ENCODE measurements at regions not wholly inside any gene's neighbourhood (a gene's known extent, or its start where the extent isn't known, plus 50 kb on each side); places are given as distances from the start of the nearest gene placed in this dataset.

DNA sequence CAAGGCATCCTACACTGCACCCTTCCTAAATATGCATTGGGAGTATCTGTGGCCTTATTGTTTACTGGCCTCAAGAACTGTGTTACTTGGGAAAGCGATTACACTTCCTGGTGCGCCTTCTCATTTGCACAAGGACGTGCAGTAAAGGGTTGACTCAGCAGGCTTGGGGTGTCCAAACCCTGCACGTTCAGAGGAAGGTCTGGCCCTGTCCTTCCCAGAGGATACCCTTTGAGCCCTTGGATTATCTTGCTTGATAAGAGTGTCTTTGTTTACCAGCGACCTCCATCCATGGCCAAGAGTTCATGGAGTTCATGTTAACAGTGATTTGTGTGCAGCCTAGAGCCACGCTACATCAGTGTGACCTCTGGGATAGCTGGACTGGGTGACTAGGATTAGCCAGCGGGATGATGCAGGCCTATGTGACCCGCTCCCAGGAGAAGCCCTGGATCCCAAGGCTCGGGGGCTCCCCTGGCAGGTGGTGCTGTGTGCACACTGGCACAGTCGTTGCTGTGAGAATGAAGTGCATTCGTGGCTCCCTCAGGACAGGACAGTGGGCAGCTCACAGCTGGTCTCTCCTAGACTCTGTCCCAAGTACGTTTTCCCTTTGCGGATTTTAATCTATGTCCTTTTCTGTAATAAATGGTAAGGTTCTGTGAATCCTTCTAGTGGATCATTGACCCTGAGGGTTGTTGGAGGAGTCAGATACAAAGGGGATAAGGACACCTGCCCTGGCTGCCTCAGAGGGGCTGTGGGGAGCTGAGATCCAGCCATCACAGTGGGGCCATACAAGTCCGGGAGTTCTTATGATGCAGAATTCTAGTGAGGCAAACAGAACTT, 73.5 kb downstream of the TTLL2 start (continued):
- TF ChIP-seq, protein P1, sequence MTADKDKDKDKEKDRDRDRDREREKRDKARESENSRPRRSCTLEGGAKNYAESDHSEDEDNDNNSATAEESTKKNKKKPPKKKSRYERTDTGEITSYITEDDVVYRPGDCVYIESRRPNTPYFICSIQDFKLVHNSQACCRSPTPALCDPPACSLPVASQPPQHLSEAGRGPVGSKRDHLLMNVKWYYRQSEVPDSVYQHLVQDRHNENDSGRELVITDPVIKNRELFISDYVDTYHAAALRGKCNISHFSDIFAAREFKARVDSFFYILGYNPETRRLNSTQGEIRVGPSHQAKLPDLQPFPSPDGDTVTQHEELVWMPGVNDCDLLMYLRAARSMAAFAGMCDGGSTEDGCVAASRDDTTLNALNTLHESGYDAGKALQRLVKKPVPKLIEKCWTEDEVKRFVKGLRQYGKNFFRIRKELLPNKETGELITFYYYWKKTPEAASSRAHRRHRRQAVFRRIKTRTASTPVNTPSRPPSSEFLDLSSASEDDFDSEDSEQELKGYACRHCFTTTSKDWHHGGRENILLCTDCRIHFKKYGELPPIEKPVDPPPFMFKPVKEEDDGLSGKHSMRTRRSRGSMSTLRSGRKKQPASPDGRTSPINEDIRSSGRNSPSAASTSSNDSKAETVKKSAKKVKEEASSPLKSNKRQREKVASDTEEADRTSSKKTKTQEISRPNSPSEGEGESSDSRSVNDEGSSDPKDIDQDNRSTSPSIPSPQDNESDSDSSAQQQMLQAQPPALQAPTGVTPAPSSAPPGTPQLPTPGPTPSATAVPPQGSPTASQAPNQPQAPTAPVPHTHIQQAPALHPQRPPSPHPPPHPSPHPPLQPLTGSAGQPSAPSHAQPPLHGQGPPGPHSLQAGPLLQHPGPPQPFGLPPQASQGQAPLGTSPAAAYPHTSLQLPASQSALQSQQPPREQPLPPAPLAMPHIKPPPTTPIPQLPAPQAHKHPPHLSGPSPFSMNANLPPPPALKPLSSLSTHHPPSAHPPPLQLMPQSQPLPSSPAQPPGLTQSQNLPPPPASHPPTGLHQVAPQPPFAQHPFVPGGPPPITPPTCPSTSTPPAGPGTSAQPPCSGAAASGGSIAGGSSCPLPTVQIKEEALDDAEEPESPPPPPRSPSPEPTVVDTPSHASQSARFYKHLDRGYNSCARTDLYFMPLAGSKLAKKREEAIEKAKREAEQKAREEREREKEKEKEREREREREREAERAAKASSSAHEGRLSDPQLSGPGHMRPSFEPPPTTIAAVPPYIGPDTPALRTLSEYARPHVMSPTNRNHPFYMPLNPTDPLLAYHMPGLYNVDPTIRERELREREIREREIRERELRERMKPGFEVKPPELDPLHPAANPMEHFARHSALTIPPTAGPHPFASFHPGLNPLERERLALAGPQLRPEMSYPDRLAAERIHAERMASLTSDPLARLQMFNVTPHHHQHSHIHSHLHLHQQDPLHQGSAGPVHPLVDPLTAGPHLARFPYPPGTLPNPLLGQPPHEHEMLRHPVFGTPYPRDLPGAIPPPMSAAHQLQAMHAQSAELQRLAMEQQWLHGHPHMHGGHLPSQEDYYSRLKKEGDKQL (CRISPR knock-in tag; IDR thresholded peaks at IDR 0.05; ENCODE audit: low read depth): peak; percentile 96
- no peak for TF ChIP-seq ZNF549 (CRISPR knock-in tag; IDR thresholded peaks at IDR 0.05)
- TF ChIP-seq, protein P2, sequence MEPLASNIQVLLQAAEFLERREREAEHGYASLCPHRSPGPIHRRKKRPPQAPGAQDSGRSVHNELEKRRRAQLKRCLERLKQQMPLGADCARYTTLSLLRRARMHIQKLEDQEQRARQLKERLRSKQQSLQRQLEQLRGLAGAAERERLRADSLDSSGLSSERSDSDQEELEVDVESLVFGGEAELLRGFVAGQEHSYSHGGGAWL (CRISPR knock-in tag; IDR thresholded peaks at IDR 0.05): peak; percentile 33; the same call in 1 of the 2 replicates
- peak; percentile 84 for TF ChIP-seq KAT8 (CRISPR knock-in tag; IDR thresholded peaks at IDR 0.05)
- TF ChIP-seq ZBTB42 (CRISPR knock-in tag; IDR thresholded peaks at IDR 0.05): no peak
- TF ChIP-seq STAT6 (CRISPR knock-in tag; IDR thresholded peaks at IDR 0.05; ENCODE audit: borderline replicate concordance): peak; percentile 92; the same call in 1 of the 2 replicates
- TF ChIP-seq ZNF101 (CRISPR knock-in tag; IDR thresholded peaks at IDR 0.05; ENCODE audit: borderline replicate concordance, low read depth): no peak
- TF ChIP-seq FOXO4 (CRISPR knock-in tag; conservative IDR thresholded peaks at IDR 0.05): peak; percentile 93; the same call in 1 of the 2 replicates
- no peak for TF ChIP-seq NPAS2 (CRISPR knock-in tag; IDR thresholded peaks at IDR 0.05; ENCODE audit: borderline replicate concordance)
- TF ChIP-seq ZNF780A (CRISPR knock-in tag; IDR thresholded peaks at IDR 0.05): no peak
- 0 out of 2 replicates have a peak, but pooled peaks have one; percentile 23 for TF ChIP-seq ZNF24 (IDR thresholded peaks at IDR 0.05)
- TF ChIP-seq, protein P3, sequence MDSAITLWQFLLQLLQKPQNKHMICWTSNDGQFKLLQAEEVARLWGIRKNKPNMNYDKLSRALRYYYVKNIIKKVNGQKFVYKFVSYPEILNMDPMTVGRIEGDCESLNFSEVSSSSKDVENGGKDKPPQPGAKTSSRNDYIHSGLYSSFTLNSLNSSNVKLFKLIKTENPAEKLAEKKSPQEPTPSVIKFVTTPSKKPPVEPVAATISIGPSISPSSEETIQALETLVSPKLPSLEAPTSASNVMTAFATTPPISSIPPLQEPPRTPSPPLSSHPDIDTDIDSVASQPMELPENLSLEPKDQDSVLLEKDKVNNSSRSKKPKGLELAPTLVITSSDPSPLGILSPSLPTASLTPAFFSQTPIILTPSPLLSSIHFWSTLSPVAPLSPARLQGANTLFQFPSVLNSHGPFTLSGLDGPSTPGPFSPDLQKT (CRISPR knock-in tag; IDR thresholded peaks at IDR 0.05; ENCODE audit: borderline replicate concordance): no peak
- TF ChIP-seq NFIC (IDR thresholded peaks at IDR 0.05; ENCODE audit: low read length): 0 out of 2 replicates have a peak, but pooled peaks have one; percentile 86
- TF ChIP-seq NRL (CRISPR knock-in tag; IDR thresholded peaks at IDR 0.05; ENCODE audit: borderline replicate concordance): no peak
- peak; percentile 89 for TF ChIP-seq SOX13 (IDR thresholded peaks at IDR 0.05)
- peak in 1 of 2 experiments; percentile 96; a peak in 2 of 4 replicates for TF ChIP-seq SOX13 (CRISPR knock-in tag; conservative IDR thresholded peaks at IDR 0.05 in 1 of 2, IDR thresholded peaks at IDR 0.05 in 1 of 2)
- peak; percentile 33; the same call in 1 of the 2 replicates for TF ChIP-seq POLR2AphosphoS5 (IDR thresholded peaks at IDR 0.05; ENCODE audit: low read depth, low read length)
